ENCODE measurements at regions not wholly inside any gene's neighbourhood (a gene's known extent, or its start where the extent isn't known, plus 50 kb on each side); places are given as distances from the start of the nearest gene placed in this dataset.

GRCh38 chr16:54503856-54504219 lies 217.3 kb upstream of the IRX3 start:
- Histone ChIP-seq H3K27ac (no peak overlapping the region), H3K9me3 (no peaks in the 10 kb centered on the region), H3K27me3 (no peaks in the 10 kb centered on the region), H3K36me3 (no peaks in the 10 kb centered on the region), H3K4me3 (no peak overlapping the region), H3K4me1 (peaks cover 0 to 3% (median 0%) of the 10 kb centered on the region in 3 donors)
- WGBS, 2 donors: 79 to 86% methylated on average over 2 of the region's 2 CpGs
- no peak for ATAC-seq
- intact Hi-C loops (cut with DNase I): no loop called here
- DNase-seq: no peak
- no peak for TF ChIP-seq CTCF (IDR thresholded peaks at IDR 0.05)
- no peak for FAIRE-seq

GRCh38 chr16:54503011-54503855 lies 216.6 kb upstream of the IRX3 start:
- Histone ChIP-seq H3K36me3 (no peaks in the 10 kb centered on the region), H3K4me1 (peaks cover 0 to 3% (median 0%) of the 10 kb centered on the region in 3 donors), H3K27ac (no peak overlapping the region), H3K4me3 (no peak overlapping the region), H3K9me3 (no peaks in the 10 kb centered on the region), H3K27me3 (no peaks in the 10 kb centered on the region)
- WGBS, 2 donors: 70 to 72% methylated on average over 9 of the region's 9 CpGs
- FAIRE-seq (no peak), ATAC-seq (peak in 1 of 4 donors; percentile 37), DNase-seq (no peak)
- no peak for TF ChIP-seq CTCF (IDR thresholded peaks at IDR 0.05)
- intact Hi-C loops (cut with DNase I): no loop called here

- no peak overlapping the region for H3K4me3 ChIP-seq
- H3K27ac ChIP-seq: no peak overlapping the region
- WGBS, 2 donors: 87% methylated on average over 1 of the region's 1 CpG
- DNase-seq (no peak), ATAC-seq (no peak), FAIRE-seq (no peak)
- no peaks in the 10 kb centered on the region for H3K36me3 ChIP-seq
- no peak for TF ChIP-seq CTCF (IDR thresholded peaks at IDR 0.05)
- intact Hi-C loops (cut with DNase I): no loop called here
- H3K27me3 ChIP-seq: no peaks in the 10 kb centered on the region
- no peaks in the 10 kb centered on the region for H3K4me1 ChIP-seq
- H3K9me3 ChIP-seq: no peaks in the 10 kb centered on the region
These were observed 215.2 kb upstream of the IRX3 start for GRCh38 chr16:54501797-54502196.

GRCh38 chr16:54493594-54493993 lies 207.0 kb upstream of the IRX3 start:
- Histone ChIP-seq H3K27ac (no peak overlapping the region), H3K4me1 (peaks cover 0 to 8% (median 0%) of the 10 kb centered on the region in 3 donors), H3K4me3 (no peak overlapping the region), H3K27me3 (no peaks in the 10 kb centered on the region), H3K36me3 (no peaks in the 10 kb centered on the region), H3K9me3 (no peaks in the 10 kb centered on the region)
- intact Hi-C loops (cut with DNase I): no loop called here
- DNase-seq: no peak
- ATAC-seq: no peak
- TF ChIP-seq CTCF (IDR thresholded peaks at IDR 0.05): no peak
- 76 to 77% methylated on average over 3 of the region's 3 CpGs for WGBS, 2 donors
- FAIRE-seq: no peak

- Histone ChIP-seq H3K9me3 (no peaks in the 10 kb centered on the region), H3K36me3 (no peaks in the 10 kb centered on the region), H3K27me3 (no peaks in the 10 kb centered on the region), H3K4me1 (peaks cover 0 to 8% (median 0%) of the 10 kb centered on the region in 3 donors), H3K27ac (no peak overlapping the region), H3K4me3 (no peak overlapping the region)
- peak in 1 of 4 donors; percentile 25 for ATAC-seq
- intact Hi-C loops (cut with DNase I): no loop called here
- FAIRE-seq: no peak
- no peak for TF ChIP-seq CTCF (IDR thresholded peaks at IDR 0.05)
- DNase-seq: no peak
- WGBS, 2 donors: 81 to 87% methylated on average over 2 of the region's 2 CpGs
These were observed 206.5 kb upstream of the IRX3 start for GRCh38 chr16:54493061-54493460.
